Activated T-helper 1 cell treated with anti-CD3 and anti-CD28 coated beads, Interleukin-12 subunit alpha, Interleukin-12 subunit beta, Interleukin-2, Interleukin-4 antibody, amounts not matched to agents 30 ng/mL and 10 ng/mL and 1 ng/mL, durations not matched to agents 14 hours and 24 hours and 36 hours (primary cell): ENCODE measurements at regions not wholly inside any gene's neighbourhood (a gene's known extent, or its start where the extent isn't known, plus 50 kb on each side); places are given as distances from the start of the nearest gene placed in this dataset.

ENCODE experiments used
- DNase-seq: peaks from one replicate; pipeline ENCODE4 v3.0.0; 2021; ENCODE audit warnings: low spot score
- H3K27ac Mint-ChIP-seq: one replicate; pipeline ENCODE4 v1.8.0; 2021; ENCODE audit warnings: mild to moderate bottlenecking, mixed read lengths
- H3K27me3 Mint-ChIP-seq: one replicate; pipeline ENCODE4 v1.8.0; 2022; ENCODE audit warnings: mild to moderate bottlenecking, moderate library complexity, mixed read lengths; ENCODE audit not compliant: insufficient read depth
- H3K36me3 Mint-ChIP-seq: one replicate; pipeline ENCODE4 v1.8.0; 2021; ENCODE audit warnings: low read depth, mixed read lengths
- H3K4me1 Mint-ChIP-seq: one replicate; pipeline ENCODE4 v1.8.0; 2021; ENCODE audit warnings: low read depth, mixed read lengths
- H3K4me3 Mint-ChIP-seq: one replicate; pipeline ENCODE4 v1.8.0; 2021; ENCODE audit warnings: mild to moderate bottlenecking, moderate library complexity, mixed read lengths
- H3K9me3 Mint-ChIP-seq: one replicate; pipeline ENCODE4 v1.8.0; 2021; ENCODE audit warnings: mixed read lengths
- intact Hi-C: fragments of 100-400 bp; cut with micrococcal nuclease; formaldehyde crosslinking; loops from one replicate; pipeline ENCODE4 v1.15.1; 2024

DNA sequence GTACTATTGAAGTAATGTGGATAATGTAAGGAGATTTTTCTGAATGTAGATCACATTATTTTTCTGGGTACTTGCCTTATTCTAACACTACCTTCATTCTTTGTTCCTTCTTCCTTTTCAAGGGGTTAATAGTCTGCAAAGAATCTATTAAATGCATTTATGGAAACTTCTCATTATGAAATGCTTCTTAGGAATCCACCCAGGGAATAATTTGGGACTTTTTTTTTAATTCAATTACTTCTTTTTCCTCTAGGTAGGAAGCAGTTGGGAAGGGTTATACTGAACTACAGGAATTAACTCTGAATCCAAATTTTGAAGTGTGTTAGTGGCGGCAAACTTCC is 173.1 kb downstream of the FOXA2 start:
- H3K4me1 Mint-ChIP-seq: no peaks in the 10 kb centered on the region
- H3K27ac Mint-ChIP-seq: no peak overlapping the region
- no peaks in the 10 kb centered on the region for H3K27me3 Mint-ChIP-seq
- no peak for DNase-seq
- H3K36me3 Mint-ChIP-seq: no peaks in the 10 kb centered on the region
- intact Hi-C loops: no loop called here
- peaks cover 5% of the 10 kb centered on the region for H3K9me3 Mint-ChIP-seq
- no peak overlapping the region for H3K4me3 Mint-ChIP-seq

DNA sequence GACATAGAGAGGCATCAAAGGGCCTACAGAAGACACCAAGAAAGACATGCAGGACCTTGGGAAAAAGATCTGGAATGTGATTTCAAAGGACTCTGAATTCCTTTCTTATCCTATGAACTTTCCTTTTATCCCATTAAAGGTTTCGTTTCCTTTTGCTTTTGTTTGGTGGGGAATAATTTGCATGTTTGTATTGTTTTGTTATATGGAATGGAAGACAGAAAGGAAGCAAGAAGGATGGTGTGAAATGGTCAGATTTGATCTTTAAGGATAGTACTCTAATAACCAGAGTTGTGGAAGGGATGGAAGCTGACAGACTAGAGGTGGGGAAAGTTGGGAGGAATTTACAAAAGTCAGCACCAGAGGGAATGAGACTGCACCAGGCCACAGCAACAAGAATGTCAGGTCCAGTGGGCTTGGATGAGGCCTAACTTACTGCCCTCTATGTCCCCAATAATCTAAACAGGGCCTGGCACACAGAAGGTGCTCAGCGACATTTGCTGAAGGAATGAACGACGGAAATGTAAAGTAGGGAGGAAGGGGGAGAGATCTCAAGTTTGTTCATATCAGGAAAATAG is 173.7 kb downstream of the FOXA2 start:
- no peaks in the 10 kb centered on the region for H3K36me3 Mint-ChIP-seq
- H3K27me3 Mint-ChIP-seq: no peaks in the 10 kb centered on the region
- H3K9me3 Mint-ChIP-seq: peaks cover 5% of the 10 kb centered on the region
- intact Hi-C loops: no loop called here
- no peak overlapping the region for H3K4me3 Mint-ChIP-seq
- no peaks in the 10 kb centered on the region for H3K4me1 Mint-ChIP-seq
- no peak for DNase-seq
- H3K27ac Mint-ChIP-seq: no peak overlapping the region

DNA sequence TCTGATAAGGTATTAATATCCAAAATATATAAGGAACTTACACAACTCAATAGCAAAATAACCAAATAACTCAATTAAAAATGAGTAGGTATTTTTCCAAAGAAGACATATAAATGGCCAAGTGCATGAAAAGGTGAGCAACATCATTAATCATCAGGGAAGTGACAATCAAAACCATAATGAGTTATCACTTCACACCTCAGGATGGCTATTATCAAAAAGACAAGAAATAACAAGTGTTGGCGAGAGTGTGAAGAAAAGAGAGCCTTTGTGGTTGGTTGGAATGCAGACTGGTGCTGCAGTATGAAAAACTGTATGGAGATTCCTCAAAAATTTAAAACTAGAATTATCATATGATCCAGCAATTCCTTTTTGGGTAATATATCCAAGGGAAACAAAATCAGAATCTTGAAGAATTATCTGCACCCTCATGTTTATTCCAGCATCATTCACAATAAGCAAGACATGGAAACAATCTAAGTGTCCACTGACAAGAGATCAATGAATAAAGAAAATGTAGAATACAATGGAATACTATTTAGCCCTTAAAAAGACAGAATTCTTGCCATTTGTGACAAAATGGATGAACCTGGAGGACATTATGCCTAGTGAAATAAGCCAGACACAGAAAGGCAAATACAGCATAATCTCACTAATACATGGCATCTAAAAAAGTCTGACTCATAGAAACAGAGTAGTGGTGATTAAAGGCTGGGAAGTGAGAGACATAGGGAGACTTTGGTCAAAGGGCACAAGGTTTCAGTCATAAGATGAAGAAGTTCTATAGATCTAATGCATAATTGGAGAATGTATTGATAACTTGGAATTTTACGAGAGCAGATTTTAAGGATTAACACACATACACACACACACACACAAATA is 175.6 kb downstream of the FOXA2 start:
- H3K27me3 Mint-ChIP-seq: no peaks in the 10 kb centered on the region
- H3K36me3 Mint-ChIP-seq: no peaks in the 10 kb centered on the region
- no peak for DNase-seq
- H3K4me3 Mint-ChIP-seq: no peak overlapping the region
- peaks cover 5% of the 10 kb centered on the region for H3K9me3 Mint-ChIP-seq
- no peak overlapping the region for H3K27ac Mint-ChIP-seq
- H3K4me1 Mint-ChIP-seq: peaks cover 1% of the 10 kb centered on the region
- intact Hi-C loops: no loop called here

DNA sequence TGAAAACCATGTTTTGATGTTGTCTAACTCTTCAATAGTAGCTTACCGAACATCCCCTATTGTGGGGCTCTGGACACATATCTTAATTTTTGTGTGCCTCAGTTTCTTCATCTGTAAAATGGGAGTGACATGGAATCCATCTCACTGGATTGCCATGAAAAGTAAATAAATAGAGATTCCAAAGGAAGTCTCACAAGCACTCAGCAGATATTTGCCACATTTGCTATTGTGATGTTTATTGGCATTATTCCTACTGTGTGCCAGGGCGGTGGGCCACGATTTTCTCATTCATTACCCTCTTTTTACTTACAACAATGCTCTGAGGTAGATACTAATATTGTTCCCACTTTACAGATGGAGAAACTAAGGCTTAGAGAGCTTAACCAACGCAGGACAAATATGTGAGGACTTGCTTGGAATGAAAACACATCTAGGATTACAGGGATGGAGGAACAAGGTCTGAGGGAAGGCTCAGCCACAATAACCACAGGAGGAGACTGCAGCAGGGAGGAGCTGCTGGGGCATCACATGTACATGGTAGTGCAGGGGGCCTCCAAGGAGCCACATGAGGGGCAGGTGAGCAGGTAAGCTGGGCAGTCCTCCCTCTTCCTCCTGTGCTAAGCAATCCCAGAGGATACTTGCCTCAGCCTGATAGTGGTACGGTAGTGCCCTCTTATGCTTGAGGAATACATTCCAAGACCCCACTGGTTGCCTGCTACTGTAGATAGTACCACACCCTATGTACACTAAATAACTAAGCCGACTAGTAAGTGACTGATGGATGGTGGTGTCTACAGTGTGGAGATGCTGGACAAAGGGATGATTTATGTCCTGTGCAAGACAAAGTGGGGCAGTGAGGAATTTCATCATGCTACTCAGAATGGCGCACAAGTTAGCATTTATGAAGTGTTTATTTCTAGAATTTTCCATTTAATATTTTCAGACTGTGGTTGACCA is 176.9 kb downstream of the FOXA2 start:
- no peak overlapping the region for H3K4me3 Mint-ChIP-seq
- peaks cover 5% of the 10 kb centered on the region for H3K9me3 Mint-ChIP-seq
- DNase-seq: no peak
- H3K36me3 Mint-ChIP-seq: no peaks in the 10 kb centered on the region
- no peak overlapping the region for H3K27ac Mint-ChIP-seq
- peaks cover 5% of the 10 kb centered on the region for H3K4me1 Mint-ChIP-seq
- intact Hi-C loops: no loop called here
- H3K27me3 Mint-ChIP-seq: peaks cover 3% of the 10 kb centered on the region

GRCh38 chr20:22404419-22405170 is 179.8 kb downstream of the FOXA2 start:
- Mint-ChIP-seq H3K4me1 (peaks cover 5% of the 10 kb centered on the region), H3K27me3 (peaks cover 3% of the 10 kb centered on the region), H3K9me3 (peaks cover 5% of the 10 kb centered on the region), H3K27ac (no peak overlapping the region), H3K4me3 (peak overlapping the region; percentile 6), H3K36me3 (no peaks in the 10 kb centered on the region)
- DNase-seq: no peak
- intact Hi-C loops: no loop called here

DNA sequence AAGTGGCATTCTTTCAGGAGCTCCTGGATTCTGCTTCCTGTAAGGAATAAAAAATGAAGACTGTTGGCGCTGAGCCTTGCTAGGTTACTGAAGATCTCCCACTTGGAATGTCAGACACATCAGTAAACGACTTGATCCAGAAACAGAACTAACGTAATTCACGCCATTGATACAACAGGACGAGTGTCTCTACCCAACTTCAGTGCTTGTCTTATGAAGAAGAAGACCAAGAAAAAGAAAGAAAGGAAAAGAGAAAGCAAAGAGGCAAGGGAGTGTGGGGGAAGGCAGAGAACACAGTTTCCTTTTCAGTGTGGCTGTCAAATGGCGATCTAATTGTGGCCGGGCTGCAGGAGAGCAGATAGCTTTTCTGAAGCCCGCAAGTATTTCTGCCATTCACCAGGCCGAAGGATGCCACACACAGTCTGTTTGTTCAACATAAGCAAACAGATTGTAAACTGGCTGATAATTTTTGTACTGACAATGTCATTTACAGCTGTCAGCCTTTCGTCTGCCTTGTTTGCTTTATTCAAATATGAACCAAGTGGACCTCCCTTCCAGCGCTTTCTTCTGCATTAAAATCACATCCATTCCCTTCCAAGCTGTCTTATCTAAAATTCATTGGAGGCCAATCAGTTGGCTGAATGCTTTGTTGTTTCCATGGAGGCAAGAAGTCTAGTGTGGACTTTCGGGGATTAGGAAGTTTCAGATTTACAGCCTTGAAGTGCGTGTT is 180.6 kb downstream of the FOXA2 start:
- Mint-ChIP-seq H3K27ac (peak overlapping the region; percentile 57), H3K9me3 (peaks cover under 1% of the 10 kb centered on the region), H3K4me3 (peak overlapping the region; percentile 57)

GRCh38 chr20:22403022-22403631 is 181.2 kb downstream of the FOXA2 start:
- H3K4me3 Mint-ChIP-seq: peak overlapping the region; percentile 57
- H3K36me3 Mint-ChIP-seq: no peaks in the 10 kb centered on the region
- DNase-seq: no peak
- no peak overlapping the region for H3K27ac Mint-ChIP-seq
- intact Hi-C loops: no loop called here
- peaks cover 5% of the 10 kb centered on the region for H3K4me1 Mint-ChIP-seq
- H3K27me3 Mint-ChIP-seq: peaks cover 3% of the 10 kb centered on the region
- H3K9me3 Mint-ChIP-seq: no peaks in the 10 kb centered on the region

More for the DNA sequence above, 180.6 kb downstream of the FOXA2 start:
- no peak for DNase-seq
- Mint-ChIP-seq H3K36me3 (no peaks in the 10 kb centered on the region), H3K27me3 (peaks cover 3% of the 10 kb centered on the region), H3K4me1 (peaks cover 5% of the 10 kb centered on the region)
- intact Hi-C loops: no loop called here

GRCh38 chr20:22402550-22402949 is 181.8 kb downstream of the FOXA2 start:
- intact Hi-C loops: no loop called here
- DNase-seq: no peak
- Mint-ChIP-seq H3K36me3 (no peaks in the 10 kb centered on the region), H3K4me1 (peaks cover 5% of the 10 kb centered on the region), H3K27me3 (peaks cover 3% of the 10 kb centered on the region), H3K4me3 (no peak overlapping the region), H3K27ac (no peak overlapping the region), H3K9me3 (no peaks in the 10 kb centered on the region)

GRCh38 chr20:22400440-22400839 is 183.9 kb downstream of the FOXA2 start:
- H3K27ac Mint-ChIP-seq: no peak overlapping the region
- H3K4me3 Mint-ChIP-seq: no peak overlapping the region
- H3K36me3 Mint-ChIP-seq: no peaks in the 10 kb centered on the region
- peaks cover 3% of the 10 kb centered on the region for H3K27me3 Mint-ChIP-seq
- H3K9me3 Mint-ChIP-seq: no peaks in the 10 kb centered on the region
- no peak for DNase-seq
- peaks cover 5% of the 10 kb centered on the region for H3K4me1 Mint-ChIP-seq
- intact Hi-C loops: no loop called here

GRCh38 chr20:22394583-22394982 is 189.8 kb downstream of the FOXA2 start:
- Mint-ChIP-seq H3K27ac (no peak overlapping the region), H3K4me3 (no peak overlapping the region), H3K4me1 (no peaks in the 10 kb centered on the region), H3K27me3 (no peaks in the 10 kb centered on the region), H3K36me3 (no peaks in the 10 kb centered on the region), H3K9me3 (no peaks in the 10 kb centered on the region)
- intact Hi-C loops: no loop called here
- DNase-seq: no peak

DNA sequence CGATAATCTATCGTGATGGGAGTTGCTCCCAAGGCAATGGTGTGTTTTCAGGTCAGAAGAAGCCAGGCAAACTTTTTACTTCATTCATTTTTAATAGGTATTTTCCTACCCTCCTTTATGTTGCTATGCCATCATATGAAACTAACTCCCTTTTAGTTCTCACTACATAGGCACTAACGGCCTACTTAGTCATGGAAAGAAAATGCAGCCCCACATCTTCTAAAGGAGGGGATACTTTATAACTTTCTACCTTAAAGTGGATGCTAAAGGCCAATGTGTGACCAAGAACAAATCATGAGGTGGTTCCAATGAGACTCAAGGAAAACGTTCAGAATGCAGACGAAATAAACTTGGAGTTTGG is 193.8 kb downstream of the FOXA2 start:
- no peak overlapping the region for H3K27ac Mint-ChIP-seq
- H3K9me3 Mint-ChIP-seq: no peaks in the 10 kb centered on the region
- H3K4me3 Mint-ChIP-seq: no peak overlapping the region
- no peaks in the 10 kb centered on the region for H3K36me3 Mint-ChIP-seq
- intact Hi-C loops: no loop called here
- no peak for DNase-seq
- H3K4me1 Mint-ChIP-seq: no peaks in the 10 kb centered on the region
- H3K27me3 Mint-ChIP-seq: no peaks in the 10 kb centered on the region
